ENCODE measurements at regions not wholly inside any gene's neighbourhood (a gene's known extent, or its start where the extent isn't known, plus 50 kb on each side); places are given as distances from the start of the nearest gene placed in this dataset.
A peak's percentile ranks its signal among the peaks of the same experiment; 100 is the strongest.

DNA sequence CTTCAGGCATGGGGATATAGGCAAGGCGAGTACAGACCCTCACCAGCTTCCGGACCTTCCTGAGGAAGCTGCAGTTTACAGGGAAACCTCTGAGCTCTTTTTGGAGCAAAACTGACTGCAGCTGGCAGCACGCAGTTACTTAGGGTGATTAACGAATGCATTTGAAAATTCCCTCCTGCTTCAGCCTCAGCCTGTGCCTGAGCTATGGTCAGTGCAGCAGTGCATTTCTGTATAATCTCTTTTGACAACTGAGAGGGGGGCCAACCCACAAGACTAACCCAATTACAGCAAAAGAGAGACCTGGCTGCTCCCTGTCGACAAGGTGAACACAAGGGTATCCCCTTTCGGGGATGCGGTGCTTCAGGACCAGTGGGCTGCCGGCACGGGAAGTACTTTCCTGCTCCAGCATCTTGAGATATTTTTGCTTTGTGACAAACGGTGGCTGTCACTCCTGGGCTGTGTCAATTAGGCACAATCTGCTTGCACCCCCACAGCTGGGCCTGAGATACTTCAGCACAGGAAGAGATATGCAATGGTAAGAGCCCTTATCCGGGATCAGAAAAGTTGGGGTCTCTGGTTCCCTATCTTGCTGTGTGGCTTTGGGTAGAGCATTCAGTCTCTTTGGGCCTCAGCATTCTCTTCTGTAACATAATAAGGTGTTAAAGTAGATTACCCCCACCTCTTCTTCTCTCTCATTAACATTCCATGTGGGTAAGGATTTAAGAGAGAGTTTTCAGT is 141.0 kb downstream of the TMEM17 start:
- DNase-seq, result no peak

DNA sequence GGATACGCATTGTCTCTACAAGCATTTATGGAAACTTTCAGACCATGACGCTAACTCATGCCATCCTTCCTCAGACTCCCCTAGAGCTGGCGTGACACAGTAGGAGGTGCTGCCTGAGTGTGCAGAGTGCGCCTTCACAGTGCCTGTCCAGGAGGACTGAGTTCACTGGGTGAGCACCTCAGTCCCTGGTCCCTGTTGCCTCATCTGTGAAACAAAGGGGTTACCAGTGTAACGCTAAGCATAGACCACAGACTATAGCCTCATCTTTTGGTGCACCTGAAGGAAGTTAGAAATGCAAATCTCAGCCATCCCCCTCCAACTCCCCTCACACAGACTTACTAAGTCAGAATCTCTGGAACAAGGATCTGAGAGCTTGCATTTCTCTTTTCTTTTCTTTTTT is 142.8 kb downstream of the TMEM17 start:
- no peak for DNase-seq

DNA sequence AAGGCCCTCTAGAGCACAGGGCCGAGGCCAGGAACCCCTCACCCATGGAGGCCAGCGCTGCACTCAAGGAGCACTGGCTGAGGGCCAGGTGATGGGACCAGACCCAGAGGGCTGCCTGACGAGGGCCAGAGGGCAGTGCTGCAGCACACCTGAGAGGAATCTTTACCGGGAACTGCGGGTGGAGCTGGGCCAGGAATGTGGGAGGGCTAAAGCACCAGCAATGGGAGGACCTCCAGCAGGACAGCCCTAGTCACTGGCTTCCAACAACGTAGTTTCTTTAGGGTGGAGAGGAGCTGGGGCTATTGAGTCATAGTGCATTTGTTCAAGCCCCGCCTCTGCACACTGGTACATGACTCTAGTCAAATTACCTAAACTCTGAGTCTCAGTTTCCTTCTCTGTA is 143.4 kb downstream of the TMEM17 start:
- no peak for DNase-seq

DNA sequence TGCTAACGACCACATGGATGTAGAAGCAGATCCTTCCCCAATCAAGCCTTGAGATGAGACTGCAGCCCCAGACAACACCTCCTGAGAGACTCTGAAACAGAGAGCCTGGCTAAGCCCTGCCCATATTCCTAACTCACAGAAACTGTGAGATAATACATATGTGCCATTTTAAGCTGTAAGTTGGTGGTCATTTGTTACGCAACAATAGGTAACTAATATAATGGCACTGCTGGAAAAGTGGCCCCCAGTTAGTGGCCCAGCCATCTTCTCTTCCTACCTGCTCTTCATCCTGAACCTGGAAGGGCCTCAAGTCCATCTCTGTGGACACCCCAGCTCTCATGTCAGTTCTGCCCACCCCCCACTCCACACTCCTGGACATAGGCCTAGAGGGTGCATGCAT is 144.0 kb downstream of the TMEM17 start:
- no peak for DNase-seq

DNA sequence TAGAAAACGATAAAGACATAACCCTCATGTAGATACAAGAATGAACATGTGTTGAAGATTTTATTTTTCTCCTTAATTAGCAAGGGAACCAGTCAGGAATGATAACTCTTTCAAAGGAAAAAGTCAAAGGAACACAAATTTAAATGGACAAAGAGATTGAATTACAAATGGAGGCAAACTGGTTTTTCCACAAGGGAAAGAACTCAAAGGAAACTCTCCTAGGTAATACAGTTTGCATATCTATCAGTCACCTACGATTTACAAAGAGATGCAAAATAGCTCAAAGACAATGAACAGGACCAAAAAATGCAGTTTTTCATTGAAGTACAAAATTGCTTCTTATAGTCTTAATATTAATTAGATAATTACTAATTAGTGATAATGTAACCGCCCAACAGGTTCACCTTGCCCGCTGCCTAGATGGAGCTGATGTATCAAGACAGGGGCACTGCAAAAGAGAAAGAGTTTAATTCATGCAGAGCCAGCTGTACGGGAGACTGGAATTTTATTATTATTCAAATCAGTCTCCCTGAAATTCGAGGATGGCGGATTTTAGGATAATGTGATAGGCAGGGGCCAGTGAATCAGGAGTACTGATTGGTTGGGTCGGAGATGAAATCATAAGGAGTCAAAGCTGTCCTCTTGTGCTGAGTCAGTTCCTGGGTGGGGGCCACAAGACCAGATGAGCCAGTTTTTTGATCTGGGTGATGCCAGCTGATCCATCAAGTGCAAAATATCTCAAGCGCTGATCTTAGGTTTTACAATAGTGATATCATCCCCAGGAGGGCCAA is 151.0 kb downstream of the TMEM17 start:
- DNase-seq, result no peak

DNA sequence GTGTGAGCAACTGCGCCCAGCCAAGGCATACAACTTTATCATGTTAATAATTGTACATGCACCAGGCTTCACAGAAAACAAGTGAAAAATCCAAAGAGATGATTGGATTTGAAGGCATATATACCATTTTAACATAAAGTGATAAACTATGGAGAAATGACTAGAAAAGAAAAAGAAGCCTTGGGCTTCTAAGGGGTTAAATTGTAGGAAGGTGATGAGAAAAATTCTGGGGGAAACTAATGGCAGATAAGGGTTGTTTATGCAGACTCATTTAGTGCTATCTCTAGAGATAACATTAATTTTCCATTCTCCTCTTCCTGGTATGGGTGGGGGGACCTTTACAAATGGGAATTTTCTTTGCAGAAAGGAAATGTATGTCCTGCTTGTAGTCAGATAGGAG is 154.0 kb downstream of the TMEM17 start:
- DNase-seq, result no peak

DNA sequence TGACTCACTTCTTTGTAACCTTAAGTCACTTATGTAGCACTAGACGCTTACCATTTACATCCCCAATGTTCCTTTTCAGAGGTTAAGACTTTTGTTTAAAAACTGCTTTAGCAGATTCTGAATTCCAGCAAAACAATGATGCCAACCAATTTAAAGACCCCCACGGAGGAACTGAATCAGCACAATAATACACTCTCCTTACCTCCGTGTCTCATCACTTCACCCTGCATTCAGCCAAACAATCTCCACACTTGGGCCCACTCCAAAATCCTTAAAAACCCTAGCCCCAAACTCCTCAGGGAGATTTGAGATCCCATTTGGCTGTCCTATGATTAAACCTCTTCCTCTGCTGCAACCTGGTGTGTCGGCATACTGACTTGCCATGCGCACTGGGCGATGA is 153.9 kb downstream of the B3GNT2 start:
- no peak for DNase-seq

DNA sequence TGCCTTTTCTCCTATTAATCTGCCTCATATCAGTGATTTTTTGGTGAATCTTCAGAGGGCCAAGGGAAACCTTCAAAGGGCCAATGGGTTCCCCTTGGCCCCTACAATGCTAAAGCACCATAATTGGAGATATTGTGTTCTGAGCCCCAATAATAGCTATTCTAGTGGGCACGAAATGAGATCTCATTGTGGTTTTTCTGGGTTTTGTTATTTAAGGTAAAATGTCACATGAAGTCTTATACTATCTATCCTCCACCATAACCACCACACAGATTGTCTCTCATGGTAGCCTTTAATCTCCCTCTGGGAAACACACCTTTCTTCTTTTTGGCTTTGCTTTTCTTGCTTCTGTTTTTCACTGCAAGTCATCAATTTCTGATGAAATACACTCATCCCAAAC is 152.8 kb downstream of the B3GNT2 start:
- DNase-seq, result no peak

DNA sequence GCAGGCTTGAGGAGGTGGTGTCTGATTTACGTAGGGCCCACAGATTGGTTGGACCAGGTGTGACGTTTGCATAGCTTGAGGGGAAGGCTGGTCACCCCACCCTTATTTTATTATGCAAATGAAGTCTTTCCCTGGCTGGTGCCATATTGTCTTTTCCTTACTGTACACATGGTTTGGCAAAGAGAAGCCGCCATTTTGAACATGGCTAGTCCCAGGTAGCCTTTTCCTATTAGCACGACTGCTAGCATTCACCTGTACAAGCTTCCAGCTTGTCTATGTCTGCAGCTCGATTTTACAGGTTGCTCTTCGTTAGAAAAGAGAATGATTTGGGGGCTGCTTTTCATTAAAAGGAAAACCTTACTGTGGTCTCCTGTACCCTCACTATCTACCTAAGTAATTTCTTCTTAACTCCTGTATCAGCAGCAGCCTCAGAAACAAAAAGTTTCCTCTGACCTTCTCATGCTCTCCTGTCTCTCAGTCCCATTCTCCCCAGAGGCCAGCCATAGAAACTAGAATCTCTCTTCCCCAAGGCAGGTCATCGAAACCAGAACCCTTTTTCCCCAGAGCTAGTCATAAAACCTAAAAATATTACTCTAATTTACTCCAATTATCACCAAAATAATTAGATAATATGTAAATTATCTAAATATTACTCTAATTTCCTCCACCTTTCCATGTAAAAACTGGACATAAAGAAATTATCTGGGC is 151.8 kb downstream of the B3GNT2 start:
- no peak for DNase-seq

DNA sequence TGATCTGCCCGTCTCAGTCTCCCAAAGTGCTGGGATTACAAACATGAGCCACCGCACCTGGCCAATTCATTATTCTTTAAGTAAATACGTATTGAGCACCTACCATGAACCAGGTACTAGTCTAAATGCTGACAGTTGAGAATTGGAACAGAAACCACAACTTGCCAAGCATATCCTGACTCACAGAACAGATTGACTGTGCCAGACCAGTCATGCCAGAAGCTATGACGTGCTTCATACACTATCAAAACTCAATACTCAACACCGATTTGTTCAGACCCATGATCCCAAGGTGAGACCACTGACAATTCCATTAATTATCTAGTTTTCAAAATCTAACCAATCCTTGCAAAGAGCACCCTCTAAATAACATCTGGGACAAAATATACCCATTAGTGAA is 148.6 kb downstream of the B3GNT2 start:
- peak; percentile 3 for DNase-seq

DNA sequence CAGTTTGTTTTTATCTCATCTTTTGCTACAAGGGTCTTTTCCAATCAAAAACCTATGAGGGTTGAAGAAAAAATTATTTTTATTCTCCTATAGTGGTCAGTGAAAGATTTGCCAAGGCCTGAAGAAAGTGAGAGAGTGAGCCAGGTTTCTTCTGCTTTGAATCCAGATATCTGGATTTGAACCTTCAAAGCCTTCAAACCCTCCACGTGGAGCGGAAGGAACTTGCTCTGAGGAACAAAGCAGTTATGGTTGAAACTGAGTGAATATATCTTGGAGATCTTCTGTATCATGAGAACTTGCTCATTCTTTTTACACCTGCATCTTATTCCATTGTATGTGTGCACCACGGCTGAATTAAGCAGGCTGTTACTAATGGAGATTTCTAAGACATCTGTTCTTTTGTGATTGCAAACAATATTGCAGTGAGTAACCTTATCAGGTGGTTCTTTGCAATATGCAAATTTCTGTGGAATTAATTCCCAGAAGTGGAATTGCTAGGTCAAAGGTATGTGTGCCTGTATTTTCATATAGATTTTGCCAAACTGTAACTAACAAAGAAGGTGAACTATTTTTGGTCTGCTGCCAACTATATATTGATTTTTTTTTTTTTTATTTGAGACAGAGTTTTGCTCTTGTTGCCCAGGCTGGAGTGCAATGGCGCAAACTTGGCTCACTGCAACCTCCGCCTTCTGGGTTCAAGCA is 147.9 kb downstream of the B3GNT2 start:
- no peak for DNase-seq

DNA sequence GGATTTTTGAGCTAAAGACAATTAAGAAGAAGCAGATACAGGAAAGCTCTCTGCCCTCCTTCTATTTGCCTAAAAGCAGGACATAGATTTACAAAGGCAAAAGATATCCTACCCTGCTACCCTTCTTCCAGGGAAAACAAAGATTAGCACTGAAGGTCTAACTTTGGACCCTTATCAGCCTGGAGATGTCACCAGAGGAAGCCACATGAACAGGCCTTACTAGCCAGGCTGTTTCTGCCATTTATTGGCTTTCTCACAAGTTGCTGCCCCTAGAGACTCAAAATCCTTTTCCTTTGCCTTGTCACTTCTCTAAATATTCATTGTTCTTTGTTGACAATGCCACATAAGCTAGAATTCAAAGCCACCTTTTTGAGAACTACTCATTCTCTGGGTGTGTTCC is 147.3 kb downstream of the B3GNT2 start:
- DNase-seq, result no peak

DNA sequence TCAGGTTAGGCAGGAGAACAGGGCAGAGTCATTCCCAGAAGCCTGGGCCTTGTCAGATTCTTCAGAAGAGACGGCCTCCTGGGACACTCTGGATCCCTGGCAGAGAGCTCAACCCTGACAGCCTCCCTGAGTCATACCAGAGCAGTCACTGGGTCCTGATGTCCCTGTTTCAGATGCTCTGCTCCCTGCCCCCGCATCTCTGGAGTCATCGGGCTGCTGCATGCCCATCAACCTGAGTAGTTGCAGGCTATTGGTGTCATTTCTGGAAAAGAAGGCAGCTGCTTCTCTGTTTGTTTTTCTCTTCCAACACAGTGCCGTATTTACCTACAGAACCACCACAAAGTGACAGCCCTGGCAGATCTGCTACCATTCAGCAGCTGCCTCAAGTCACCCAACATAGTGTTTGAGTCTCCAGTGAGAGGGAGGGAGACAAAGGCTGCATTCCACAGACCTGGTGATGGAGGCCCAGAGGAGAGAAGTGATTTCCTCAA is 145.1 kb downstream of the B3GNT2 start:
- peak; percentile 14 for DNase-seq

DNA sequence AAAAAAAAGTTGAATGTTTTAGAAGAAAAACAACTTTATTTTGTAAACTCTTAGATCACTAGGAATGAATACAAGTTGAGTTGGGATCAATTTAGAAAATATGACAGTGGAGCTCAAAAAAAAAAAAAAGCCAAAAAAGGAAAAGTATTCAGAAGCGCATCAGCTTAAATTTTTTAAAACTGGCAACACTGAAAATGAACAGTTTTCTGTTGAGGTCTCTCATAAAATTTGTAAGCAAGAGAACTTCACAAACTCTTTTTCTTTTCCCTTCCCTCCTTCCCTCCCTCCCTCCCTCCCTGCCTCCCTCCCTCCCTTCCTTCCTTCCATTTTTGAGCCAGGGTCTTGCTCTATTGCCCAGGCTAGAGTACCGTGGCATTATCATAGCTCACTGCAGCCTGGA is 143.9 kb downstream of the B3GNT2 start:
- no peak for DNase-seq

DNA sequence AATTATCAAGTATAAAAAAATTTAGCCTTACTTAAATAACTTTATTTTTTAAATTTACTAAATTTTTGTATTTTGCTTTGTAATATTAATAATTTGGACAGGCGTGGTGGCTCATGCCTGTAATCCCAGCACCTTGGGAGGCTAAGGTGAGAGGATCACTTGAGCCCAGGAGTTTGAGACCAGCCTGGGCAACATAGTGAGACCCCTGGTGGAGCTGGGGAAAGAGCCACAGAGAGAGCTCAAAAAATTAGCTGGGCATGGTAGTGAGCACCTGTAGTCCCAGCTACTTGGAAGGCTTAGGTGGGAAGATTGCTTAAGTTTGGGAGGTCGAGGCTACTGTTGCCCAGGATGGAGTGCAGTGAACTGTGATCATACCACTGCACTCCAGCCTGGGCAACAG is 143.5 kb downstream of the B3GNT2 start:
- DNase-seq, result no peak

DNA sequence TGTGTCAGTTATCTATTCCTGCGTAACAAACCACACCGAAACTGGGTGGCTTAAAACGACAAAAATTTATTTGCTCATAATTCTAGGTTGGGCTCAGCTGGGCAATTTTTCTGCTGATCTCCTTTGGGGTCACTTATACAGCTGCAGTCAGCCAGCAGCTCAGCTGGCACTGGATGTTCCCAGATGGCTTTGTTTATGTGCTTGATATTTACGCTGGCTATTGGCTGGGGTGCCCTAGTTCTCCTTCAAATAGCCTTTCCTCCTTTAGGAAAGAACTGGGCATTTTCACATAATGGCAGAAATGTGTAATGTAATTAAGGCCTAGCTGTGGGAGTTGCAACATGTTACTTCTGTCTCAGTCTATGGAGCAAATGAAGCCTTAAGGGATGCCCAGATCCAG is 142.2 kb downstream of the B3GNT2 start:
- no peak for DNase-seq

DNA sequence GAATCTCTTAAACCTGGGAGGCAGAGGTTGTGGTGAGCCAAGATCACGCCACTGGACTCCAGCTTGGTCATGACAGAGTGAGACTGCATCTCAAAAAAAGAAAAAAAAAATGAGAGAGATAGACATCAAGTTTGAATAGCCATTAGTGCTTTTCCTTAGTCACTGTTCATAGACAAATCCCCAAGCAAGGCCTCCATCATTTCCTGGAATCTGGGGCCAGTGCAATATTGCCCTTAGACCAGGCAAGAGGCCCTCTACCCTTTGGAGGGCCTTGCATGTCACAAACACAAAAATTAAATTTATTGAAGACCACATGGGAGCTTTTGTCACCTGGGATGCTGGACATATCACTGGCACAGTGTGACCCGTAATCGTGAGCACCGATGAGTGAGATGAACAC is 141.5 kb downstream of the B3GNT2 start:
- no peak for DNase-seq

DNA sequence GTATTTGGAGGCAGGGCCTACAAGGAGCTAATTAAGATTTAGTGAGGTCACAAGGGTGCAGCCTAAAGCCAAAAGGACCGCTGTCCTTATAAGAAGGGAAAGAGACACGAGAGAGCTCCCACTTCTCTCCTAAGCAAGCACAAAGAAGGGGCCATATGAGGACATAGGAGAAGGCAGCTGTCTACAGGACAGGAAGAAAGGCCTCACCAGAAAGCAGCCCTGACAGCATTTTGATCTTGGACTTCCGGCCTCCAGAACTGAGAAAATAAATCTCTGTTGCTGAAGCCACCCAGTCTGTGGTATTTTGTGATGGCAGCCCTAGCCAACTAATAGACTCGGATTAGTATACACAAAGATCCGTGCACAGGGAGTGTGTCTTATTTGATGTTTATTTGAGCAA is 139.7 kb downstream of the B3GNT2 start:
- no peak for DNase-seq

DNA sequence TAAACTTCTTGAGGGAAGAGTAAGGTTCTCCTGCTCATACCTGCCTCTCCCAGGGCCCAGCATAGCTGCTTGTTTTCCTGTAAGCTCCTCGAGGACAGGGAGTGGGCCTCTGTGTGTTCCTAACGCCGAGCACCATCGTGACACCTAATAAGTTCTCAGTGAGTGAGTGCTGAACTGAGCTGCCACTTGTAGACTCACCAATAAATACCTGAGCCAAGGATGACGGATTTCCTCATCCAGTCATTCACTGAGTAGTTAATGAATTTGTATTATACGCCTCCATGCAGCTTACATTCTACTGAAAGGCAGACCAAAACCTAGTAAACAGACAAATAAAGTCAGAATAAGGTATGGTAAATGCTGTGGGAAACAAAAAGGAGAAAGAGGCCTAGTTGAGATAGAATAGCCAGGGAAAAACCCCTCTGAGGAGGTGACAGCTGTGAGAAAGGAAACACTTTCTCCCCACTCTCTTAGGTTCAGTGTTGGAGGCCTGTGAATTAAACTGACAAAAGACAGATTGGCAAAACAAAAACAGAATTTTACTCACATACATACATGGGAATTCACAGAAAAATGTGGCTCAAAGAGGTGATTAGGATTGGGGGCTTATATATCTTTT is 138.6 kb downstream of the B3GNT2 start:
- no peak for DNase-seq

DNA sequence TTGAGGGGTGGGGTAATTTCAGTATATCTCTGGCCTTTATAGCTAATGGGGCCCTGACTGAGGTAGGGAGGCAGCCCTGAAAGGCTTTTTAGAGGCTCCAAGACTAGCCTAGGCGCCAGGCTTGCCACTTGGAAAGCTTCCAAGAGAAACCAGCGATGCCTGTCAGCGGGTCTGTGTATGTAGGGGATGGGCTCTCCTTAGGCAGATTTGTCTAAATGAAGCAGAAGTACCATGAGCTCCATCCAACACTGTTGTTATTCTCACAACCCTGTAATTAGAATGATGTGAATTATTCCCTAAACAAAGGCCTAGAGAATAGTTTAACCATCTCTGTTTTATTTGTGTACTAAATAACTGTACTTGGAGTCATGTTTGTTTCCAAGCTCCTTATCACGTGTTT is 138.1 kb downstream of the B3GNT2 start:
- DNase-seq, result peak; percentile 73

DNA sequence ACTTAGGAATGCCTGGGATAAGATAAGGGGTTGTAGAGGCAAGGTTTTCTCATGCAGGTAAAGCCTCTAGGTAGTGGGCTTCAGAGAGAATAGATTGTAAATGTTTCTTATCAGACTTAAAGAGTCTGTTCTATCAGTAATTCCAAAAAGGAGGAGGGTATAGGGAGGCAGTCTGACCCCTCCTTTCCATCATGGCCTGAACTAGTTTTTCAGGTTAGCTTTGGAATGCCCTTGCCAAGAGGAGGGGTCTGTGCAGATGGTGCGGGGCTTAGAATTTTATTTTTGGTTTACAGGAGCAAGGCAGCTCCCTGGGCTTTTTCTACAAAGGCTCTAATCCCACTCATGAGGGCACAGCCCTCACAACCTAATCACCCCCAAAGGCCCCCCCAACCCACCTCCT is 135.0 kb downstream of the B3GNT2 start:
- DNase-seq, result no peak

DNA sequence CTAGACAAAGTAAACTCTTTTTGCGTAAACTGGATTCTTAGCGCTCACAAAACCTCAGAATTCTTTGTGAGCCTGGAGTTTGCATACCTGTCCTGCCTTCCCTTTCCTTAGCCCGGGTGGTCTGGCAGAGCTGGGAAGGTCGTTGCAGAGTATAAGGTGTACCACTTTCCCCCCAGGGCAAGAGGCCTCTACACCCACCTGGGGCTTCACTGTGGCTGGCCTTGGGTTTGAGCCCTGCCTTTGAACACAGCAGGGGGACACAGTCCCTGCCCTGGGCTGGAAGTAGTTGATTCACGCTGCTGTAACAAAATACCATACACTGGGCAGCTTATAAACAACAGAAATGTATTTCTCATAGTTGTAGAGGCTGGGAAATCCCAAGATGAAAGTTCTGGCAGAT is 133.9 kb downstream of the B3GNT2 start:
- no peak for DNase-seq

DNA sequence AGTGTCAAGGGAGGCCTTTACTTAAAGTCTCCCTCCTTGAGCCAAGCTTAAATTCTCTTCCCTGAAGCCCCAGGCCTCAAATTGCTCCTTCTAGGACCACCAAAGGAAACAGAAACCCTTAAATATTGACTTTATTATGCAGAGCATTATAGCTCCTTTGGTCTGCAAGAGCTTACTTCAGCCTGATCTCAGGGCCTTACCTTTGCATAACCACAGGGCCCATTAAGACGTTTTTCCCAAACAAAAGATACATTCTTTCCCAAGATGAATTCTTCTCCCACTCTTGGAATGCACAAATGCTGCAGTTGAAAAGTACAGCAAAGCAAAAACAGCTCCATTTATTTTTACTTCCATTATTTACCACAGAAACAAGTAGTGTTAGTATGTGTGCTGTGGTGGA is 130.8 kb downstream of the B3GNT2 start:
- DNase-seq, result no peak

Data from DMS79 (cell line).